NCI-H345 treated with DMSO at 0.1 percent for 48 hours (cell line): ENCODE measurements at regions not wholly inside any gene's neighbourhood (a gene's known extent, or its start where the extent isn't known, plus 50 kb on each side); places are given as distances from the start of the nearest gene placed in this dataset.
"Not testable (repeated sequence)": the region's sequence is repeated elsewhere in the genome, so short reads cannot be mapped to it uniquely, and the experiment has no call there.

ENCODE experiments used
- DNase-seq: peaks from one replicate; lab custom pipeline; 2025; ENCODE audit not compliant: unreplicated experiment; lab: John Stamatoyannopoulos, UW

GRCh38 chr7:68840991-68841390 lies 757.3 kb upstream of the AUTS2 start:
- no peak for DNase-seq

- not testable (repeated sequence) for DNase-seq
Measured at GRCh38 chr7:68843985-68844384, 754.3 kb upstream of the AUTS2 start.

- DNase-seq = no peak
Measured at GRCh38 chr7:68846811-68847325, 751.4 kb upstream of the AUTS2 start.

- DNase-seq = no peak
Measured at GRCh38 chr7:68853254-68853653, 745.0 kb upstream of the AUTS2 start.

- no peak for DNase-seq
Measured at GRCh38 chr7:68857571-68857970, 740.7 kb upstream of the AUTS2 start.

- DNase-seq = no peak
Measured at GRCh38 chr7:68858497-68858896, 739.8 kb upstream of the AUTS2 start.

- no peak for DNase-seq
Measured at GRCh38 chr7:68861171-68861570, 737.1 kb upstream of the AUTS2 start.

GRCh38 chr7:68862261-68862660 lies 736.0 kb upstream of the AUTS2 start:
- DNase-seq = no peak

- no peak for DNase-seq
Measured at GRCh38 chr7:68862736-68863135, 735.5 kb upstream of the AUTS2 start.

GRCh38 chr7:68865351-68866199 lies 732.7 kb upstream of the AUTS2 start:
- no peak for DNase-seq

- no peak for DNase-seq
Measured at GRCh38 chr7:68866200-68866570, 732.1 kb upstream of the AUTS2 start.

GRCh38 chr7:68866721-68867120 lies 731.6 kb upstream of the AUTS2 start:
- not testable (repeated sequence) for DNase-seq

- DNase-seq = no peak
Measured at GRCh38 chr7:68868978-68869377, 729.3 kb upstream of the AUTS2 start.

GRCh38 chr7:68873616-68874015 lies 724.7 kb upstream of the AUTS2 start:
- no peak for DNase-seq

GRCh38 chr7:68875857-68876256 lies 722.4 kb upstream of the AUTS2 start:
- no peak for DNase-seq

- DNase-seq = not testable (repeated sequence)
Measured at GRCh38 chr7:68887116-68887515, 711.2 kb upstream of the AUTS2 start.

GRCh38 chr7:68888971-68889385 lies 709.3 kb upstream of the AUTS2 start:
- no peak for DNase-seq

GRCh38 chr7:68892236-68892635 lies 706.0 kb upstream of the AUTS2 start:
- DNase-seq = no peak

- no peak for DNase-seq
Measured at GRCh38 chr7:68893411-68893810, 704.9 kb upstream of the AUTS2 start.

GRCh38 chr7:68899156-68899555 lies 699.1 kb upstream of the AUTS2 start:
- not testable (repeated sequence) for DNase-seq

GRCh38 chr7:68900096-68900495 lies 698.2 kb upstream of the AUTS2 start:
- DNase-seq = no peak

- DNase-seq = no peak
Measured at GRCh38 chr7:68904630-68905029, 693.6 kb upstream of the AUTS2 start.

- no peak for DNase-seq
Measured at GRCh38 chr7:68911754-68912153, 686.5 kb upstream of the AUTS2 start.
